Testis (tissue), 2 donors: ENCODE measurements at regions not wholly inside any gene's neighbourhood (a gene's known extent, or its start where the extent isn't known, plus 50 kb on each side); places are given as distances from the start of the nearest gene placed in this dataset.
"Not testable (repeated sequence)": the region's sequence is repeated elsewhere in the genome, so short reads cannot be mapped to it uniquely, and the experiment has no call there.

Experiments
- POLR2A ChIP-seq: fragments of 450-650 bp; IDR thresholded peaks from one replicate; pipeline ENCODE4 v1.6.1; 2017; ENCODE audit warnings: antibody characterized with exemption, mild to moderate bottlenecking, moderate library complexity
- TF ChIP-seq, protein P1 (sequence below), 3 experiments: fragments of 450-650 bp in 2 of 3; fragments of 200-600 bp in 1 of 3; sonication (generic) in 1 of 3; IDR thresholded peaks; one replicate each; pipeline ENCODE4 v1.5.1; 2016 to 2019; ENCODE audit warnings: antibody characterized with exemption in 3 of 3, mild to moderate bottlenecking in 2 of 3, moderate library complexity in 1 of 3

DNA sequence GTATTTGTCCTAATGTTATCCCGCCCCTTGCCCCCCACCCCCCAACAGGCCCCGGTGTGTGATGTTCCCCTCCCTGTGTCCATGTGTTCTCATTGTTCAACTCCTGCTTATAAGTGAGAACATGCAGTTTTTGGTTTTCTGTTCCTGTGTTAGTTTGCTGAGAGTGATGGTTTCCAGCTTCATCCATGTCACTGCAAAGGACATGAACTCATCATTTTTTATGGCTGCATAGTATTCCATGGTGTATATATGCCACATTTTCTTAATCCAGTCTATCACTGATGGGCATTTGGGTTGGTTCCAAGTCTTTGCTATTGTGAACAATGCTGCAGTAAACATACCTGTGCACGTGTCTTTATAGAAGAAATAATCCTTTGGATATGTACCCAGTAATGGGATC is 51.9 kb upstream of the CD2AP start:
- TF ChIP-seq, protein P1, sequence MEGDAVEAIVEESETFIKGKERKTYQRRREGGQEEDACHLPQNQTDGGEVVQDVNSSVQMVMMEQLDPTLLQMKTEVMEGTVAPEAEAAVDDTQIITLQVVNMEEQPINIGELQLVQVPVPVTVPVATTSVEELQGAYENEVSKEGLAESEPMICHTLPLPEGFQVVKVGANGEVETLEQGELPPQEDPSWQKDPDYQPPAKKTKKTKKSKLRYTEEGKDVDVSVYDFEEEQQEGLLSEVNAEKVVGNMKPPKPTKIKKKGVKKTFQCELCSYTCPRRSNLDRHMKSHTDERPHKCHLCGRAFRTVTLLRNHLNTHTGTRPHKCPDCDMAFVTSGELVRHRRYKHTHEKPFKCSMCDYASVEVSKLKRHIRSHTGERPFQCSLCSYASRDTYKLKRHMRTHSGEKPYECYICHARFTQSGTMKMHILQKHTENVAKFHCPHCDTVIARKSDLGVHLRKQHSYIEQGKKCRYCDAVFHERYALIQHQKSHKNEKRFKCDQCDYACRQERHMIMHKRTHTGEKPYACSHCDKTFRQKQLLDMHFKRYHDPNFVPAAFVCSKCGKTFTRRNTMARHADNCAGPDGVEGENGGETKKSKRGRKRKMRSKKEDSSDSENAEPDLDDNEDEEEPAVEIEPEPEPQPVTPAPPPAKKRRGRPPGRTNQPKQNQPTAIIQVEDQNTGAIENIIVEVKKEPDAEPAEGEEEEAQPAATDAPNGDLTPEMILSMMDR (IDR thresholded peaks at IDR 0.05), result not testable (repeated sequence)
- TF ChIP-seq POLR2A, result not testable (repeated sequence)
